NCI-H226 (cell line): ENCODE measurements at regions not wholly inside any gene's neighbourhood (a gene's known extent, or its start where the extent isn't known, plus 50 kb on each side); places are given as distances from the start of the nearest gene placed in this dataset.
"Not testable (repeated sequence)": the region's sequence is repeated elsewhere in the genome, so short reads cannot be mapped to it uniquely, and the experiment has no call there.

ENCODE experiments used
- DNase-seq: peaks from one replicate; pipeline ENCODE4 v3.0.0-alpha.2; 2015

- DNase-seq, result no peak
Measured at GRCh38 chr2:82256983-82257632, 1952.6 kb upstream of the LRRTM1 start.

GRCh38 chr2:82256288-82256687, 1951.7 kb upstream of the LRRTM1 start:
- no peak for DNase-seq

GRCh38 chr2:82254728-82255127, 1950.2 kb upstream of the LRRTM1 start:
- no peak for DNase-seq

- DNase-seq, result no peak
Measured at GRCh38 chr2:82246220-82246775, 1941.7 kb upstream of the LRRTM1 start.

- DNase-seq, result no peak
Measured at GRCh38 chr2:82239176-82239575, 1934.6 kb upstream of the LRRTM1 start.

GRCh38 chr2:82237994-82238662, 1933.6 kb upstream of the LRRTM1 start:
- no peak for DNase-seq

GRCh38 chr2:82234283-82234874, 1929.8 kb upstream of the LRRTM1 start:
- DNase-seq, result no peak

- DNase-seq, result no peak
Measured at GRCh38 chr2:82233806-82234205, 1929.3 kb upstream of the LRRTM1 start.

GRCh38 chr2:82230406-82230805, 1925.9 kb upstream of the LRRTM1 start:
- DNase-seq, result no peak

- DNase-seq, result no peak
Measured at GRCh38 chr2:82226441-82226840, 1921.9 kb upstream of the LRRTM1 start.

GRCh38 chr2:82224301-82224940, 1919.9 kb upstream of the LRRTM1 start:
- no peak for DNase-seq

- DNase-seq, result no peak
Measured at GRCh38 chr2:82215212-82215611, 1910.7 kb upstream of the LRRTM1 start.

- no peak for DNase-seq
Measured at GRCh38 chr2:82199493-82199852, 1894.9 kb upstream of the LRRTM1 start.

GRCh38 chr2:82198809-82199492, 1894.4 kb upstream of the LRRTM1 start:
- DNase-seq, result no peak

GRCh38 chr2:82182270-82182669, 1877.7 kb upstream of the LRRTM1 start:
- no peak for DNase-seq

- DNase-seq, result not testable (repeated sequence)
Measured at GRCh38 chr2:82175210-82175609, 1870.7 kb upstream of the LRRTM1 start.

- DNase-seq, result no peak
Measured at GRCh38 chr2:82172483-82172882, 1867.9 kb upstream of the LRRTM1 start.

GRCh38 chr2:82169379-82169778, 1864.8 kb upstream of the LRRTM1 start:
- DNase-seq, result no peak

- DNase-seq, result no peak
Measured at GRCh38 chr2:82165377-82165776, 1860.8 kb upstream of the LRRTM1 start.

GRCh38 chr2:82158150-82158549, 1853.6 kb upstream of the LRRTM1 start:
- DNase-seq, result no peak

GRCh38 chr2:82155469-82155868, 1850.9 kb upstream of the LRRTM1 start:
- DNase-seq, result no peak

GRCh38 chr2:82143343-82143742, 1838.8 kb upstream of the LRRTM1 start:
- no peak for DNase-seq

- DNase-seq, result no peak
Measured at GRCh38 chr2:82139979-82140611, 1835.5 kb upstream of the LRRTM1 start.
